GM21737 (cell line): ENCODE measurements at regions not wholly inside any gene's neighbourhood (a gene's known extent, or its start where the extent isn't known, plus 50 kb on each side); places are given as distances from the start of the nearest gene placed in this dataset.
"Not testable (repeated sequence)": the region's sequence is repeated elsewhere in the genome, so short reads cannot be mapped to it uniquely, and the experiment has no call there.

Source experiments
- ATAC-seq: cut with Tn5 transposase; IDR thresholded peaks from one replicate; pipeline ENCODE4 v1.9.1; 2021; ENCODE audit warnings: mild to moderate bottlenecking, moderate library complexity; ENCODE audit not compliant: unreplicated experiment

- no peak for ATAC-seq
Observed at GRCh38 chr13:44887515-44887914, 101.8 kb downstream of the NUFIP1 start.

GRCh38 chr13:44884076-44884729 is 105.1 kb downstream of the NUFIP1 start:
- no peak for ATAC-seq

- ATAC-seq: no peak
Observed at GRCh38 chr13:44879452-44880058, 109.7 kb downstream of the NUFIP1 start.

GRCh38 chr13:44876782-44877324 is 112.4 kb downstream of the NUFIP1 start:
- ATAC-seq: no peak

GRCh38 chr13:44874886-44875630 is 114.2 kb downstream of the NUFIP1 start:
- no peak for ATAC-seq

- no peak for ATAC-seq
Observed at GRCh38 chr13:44874176-44874575, 115.1 kb downstream of the NUFIP1 start.

- ATAC-seq: no peak
Observed at GRCh38 chr13:44873461-44873860, 115.8 kb downstream of the NUFIP1 start.

GRCh38 chr13:44872751-44873150 is 116.5 kb downstream of the NUFIP1 start:
- no peak for ATAC-seq

GRCh38 chr13:44870456-44870929 is 118.8 kb downstream of the NUFIP1 start:
- no peak for ATAC-seq

GRCh38 chr13:44869167-44869566 is 120.1 kb downstream of the NUFIP1 start:
- ATAC-seq: no peak

- ATAC-seq: no peak
Observed at GRCh38 chr13:44868397-44868796, 120.9 kb downstream of the NUFIP1 start.

- no peak for ATAC-seq
Observed at GRCh38 chr13:44867825-44868224, 121.4 kb downstream of the NUFIP1 start.

GRCh38 chr13:44866411-44866911 is 122.8 kb downstream of the NUFIP1 start:
- ATAC-seq: no peak

- ATAC-seq: no peak
Observed at GRCh38 chr13:44865722-44866410, 123.4 kb downstream of the NUFIP1 start.

GRCh38 chr13:44863641-44864040 is 125.6 kb downstream of the NUFIP1 start:
- ATAC-seq: not testable (repeated sequence)

GRCh38 chr13:44860454-44860853 is 128.8 kb downstream of the NUFIP1 start:
- ATAC-seq: no peak

- no peak for ATAC-seq
Observed at GRCh38 chr13:44857736-44858135, 131.5 kb downstream of the NUFIP1 start.

- no peak for ATAC-seq
Observed at GRCh38 chr13:44857061-44857460, 132.2 kb downstream of the NUFIP1 start.

GRCh38 chr13:44855860-44856259 is 133.4 kb downstream of the NUFIP1 start:
- ATAC-seq: no peak

- ATAC-seq: no peak
Observed at GRCh38 chr13:44854313-44855060, 134.8 kb downstream of the NUFIP1 start.
